ENCODE measurements at regions not wholly inside any gene's neighbourhood (a gene's known extent, or its start where the extent isn't known, plus 50 kb on each side); places are given as distances from the start of the nearest gene placed in this dataset.
"Not testable (repeated sequence)": the region's sequence is repeated elsewhere in the genome, so short reads cannot be mapped to it uniquely, and the experiment has no call there.

GRCh38 chr1:30476911-30477459, 246.4 kb downstream of the MATN1 start:
- DNase-seq: no peak

- DNase-seq: no peak
These were observed 246.9 kb downstream of the MATN1 start for GRCh38 chr1:30476476-30476875.

DNA sequence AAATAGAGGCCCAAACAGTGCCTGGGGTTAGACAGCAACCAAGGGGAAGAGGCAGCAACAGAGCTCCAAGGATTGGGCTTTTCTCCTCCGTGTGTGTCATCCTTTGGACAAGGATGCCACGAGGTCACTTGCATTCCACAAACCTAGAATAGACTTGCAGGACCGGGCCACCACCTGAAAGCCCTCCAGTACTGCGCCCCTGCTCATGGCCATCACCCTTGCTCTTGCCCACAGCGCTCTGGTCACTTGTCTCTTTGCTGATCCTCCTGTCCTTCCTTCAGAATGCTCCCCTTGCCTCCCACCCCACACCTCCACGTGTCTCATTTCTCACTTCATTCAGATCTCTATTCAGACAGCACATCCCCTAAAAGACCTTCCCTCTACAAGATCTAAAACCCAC, 247.4 kb downstream of the MATN1 start:
- DNase-seq: no peak

- no peak for DNase-seq
These were observed 248.2 kb downstream of the MATN1 start for GRCh38 chr1:30475201-30475600.

- DNase-seq: no peak
These were observed 248.6 kb downstream of the MATN1 start for GRCh38 chr1:30474818-30475200.

DNA sequence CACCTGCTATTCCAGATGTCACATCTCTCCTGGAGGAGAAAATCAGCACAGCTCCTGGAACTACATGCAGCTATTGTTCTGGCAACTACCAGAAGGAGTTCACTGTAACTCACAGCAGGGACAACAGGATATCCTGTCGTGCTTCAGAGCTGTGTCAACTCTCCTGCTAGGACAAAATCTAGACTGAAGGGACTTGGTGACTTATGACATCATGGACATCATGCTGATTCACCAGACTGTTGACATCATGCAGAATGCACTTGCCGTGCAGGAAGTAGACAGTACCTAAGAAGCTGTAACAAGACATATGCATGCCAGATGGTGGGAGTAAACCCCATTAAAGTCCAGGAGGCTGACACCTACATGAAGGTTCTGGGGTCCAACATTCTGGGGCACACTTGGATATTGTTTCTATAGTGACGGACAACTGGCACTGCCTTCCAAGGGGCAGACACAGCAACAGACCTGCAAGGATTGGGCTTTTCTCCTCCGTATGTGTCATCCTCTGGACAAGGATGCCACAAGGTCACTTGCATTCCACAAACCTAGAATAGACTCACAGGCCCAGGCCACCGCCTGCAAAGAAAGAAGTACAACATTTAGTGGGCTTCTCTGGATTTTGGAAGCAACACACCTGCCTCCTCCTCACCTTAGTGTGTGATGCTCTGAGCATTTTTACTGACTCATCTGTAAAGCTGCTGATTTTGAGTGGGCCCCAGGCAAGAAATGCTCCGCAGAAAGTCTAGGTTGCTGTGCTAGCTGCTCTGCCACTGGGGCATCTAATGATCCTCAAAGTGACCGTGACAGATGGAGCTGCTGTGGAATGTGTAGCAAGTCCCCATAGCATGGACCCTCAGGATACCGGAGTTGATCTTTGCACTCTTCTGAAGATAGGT, 249.2 kb downstream of the MATN1 start:
- DNase-seq: no peak

DNA sequence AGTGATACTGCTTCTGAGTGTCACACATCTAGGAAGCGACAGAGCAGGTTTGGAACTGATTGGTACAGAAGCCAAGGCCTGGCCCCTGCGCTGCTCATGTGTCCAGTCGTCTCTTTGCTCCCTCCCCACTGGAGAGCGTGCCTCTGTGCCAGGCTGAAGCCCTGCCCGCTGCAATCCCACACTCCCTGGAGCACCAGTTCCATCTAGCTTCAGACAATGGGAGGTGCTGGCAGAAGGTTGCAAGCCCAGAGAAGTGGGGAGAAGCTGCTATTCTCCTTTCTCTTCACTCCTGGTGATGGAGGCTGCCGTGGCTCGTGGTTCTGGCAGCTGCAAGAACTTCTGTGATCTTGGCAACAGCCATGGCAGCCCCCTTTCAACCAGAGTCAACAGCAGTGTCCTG, 250.9 kb downstream of the MATN1 start:
- DNase-seq: no peak

GRCh38 chr1:30472009-30472408, 251.4 kb downstream of the MATN1 start:
- DNase-seq: no peak

DNA sequence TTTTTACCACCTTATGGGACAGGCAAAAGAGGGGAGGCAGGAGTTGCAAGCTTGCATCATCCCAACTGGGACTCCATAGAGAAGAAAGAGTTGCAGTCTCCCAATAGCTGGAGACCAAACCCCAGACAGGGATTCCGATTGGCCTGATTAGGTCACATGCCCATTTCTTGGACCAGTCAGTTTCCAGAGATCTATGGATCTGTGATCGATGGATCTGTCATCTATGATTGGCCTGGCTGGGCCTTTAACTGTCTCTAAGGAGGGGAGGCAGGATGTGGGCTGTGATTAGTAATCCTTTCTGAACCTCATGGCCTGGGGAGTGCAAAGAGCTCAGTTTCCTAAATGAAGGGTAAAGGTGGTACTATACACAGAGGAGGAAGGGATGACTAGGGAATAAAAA, 252.1 kb downstream of the MATN1 start:
- DNase-seq: no peak

GRCh38 chr1:30469426-30469825, 254.0 kb downstream of the MATN1 start:
- no peak for DNase-seq

DNA sequence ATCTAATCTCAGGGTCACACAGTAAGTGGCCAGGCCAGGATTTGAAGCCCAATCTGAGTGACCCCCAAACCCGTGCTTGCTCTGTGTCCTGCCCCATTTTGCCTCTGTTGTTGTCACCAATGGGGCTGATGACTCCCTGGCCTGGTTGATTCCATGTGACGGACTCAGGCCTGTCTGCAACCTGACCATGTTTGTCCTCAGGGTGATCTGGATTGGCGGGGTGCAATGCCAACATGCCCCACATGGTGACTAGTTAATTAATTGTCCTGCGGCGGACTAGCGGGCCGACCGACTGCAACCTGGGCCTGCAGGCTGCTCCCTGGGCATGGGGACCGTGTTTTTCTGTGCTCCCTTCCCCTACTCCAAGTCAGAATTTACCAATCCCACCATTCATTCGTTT, 256.3 kb downstream of the MATN1 start:
- DNase-seq: no peak

DNA sequence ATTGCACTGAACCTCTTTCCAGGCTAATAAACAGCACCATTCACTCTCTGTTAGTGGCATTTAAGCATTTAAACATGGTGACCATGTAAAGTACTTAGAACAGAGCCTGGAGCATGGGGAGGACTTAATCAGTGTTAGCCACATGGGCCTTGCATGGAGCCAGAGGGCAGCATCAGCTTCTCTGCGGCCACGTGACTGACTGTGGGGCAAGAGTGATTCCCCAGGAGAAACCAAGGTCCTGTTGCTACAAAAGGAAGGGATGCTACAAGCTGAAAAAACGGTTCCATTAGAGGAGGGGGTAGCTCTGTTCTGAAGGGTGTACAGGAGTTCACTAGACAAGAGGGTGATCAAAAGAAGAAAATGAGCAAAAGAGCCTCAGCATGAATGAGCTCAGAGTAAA, 256.8 kb downstream of the MATN1 start:
- DNase-seq: no peak

DNA sequence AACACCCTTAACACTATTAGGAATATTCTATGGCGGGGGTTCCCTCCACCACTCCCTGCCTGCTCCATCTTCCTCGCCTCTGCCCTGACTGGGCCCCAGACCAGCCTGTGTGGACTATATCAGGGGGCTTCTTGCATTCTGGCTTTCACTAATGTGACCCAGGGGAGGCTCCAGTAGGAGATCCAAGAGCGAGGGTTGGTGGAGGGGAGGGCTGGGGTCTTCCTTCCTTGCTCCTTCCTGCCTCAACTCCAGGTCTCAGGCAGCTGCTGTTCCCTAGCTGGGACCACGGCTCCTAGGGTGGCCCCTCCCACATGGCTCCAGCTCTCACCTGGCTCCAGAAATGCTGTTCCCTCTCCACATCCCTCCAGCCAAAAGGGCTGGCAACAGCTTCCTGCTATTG, 257.4 kb downstream of the MATN1 start:
- no peak for DNase-seq

GRCh38 chr1:30465096-30465495, 258.3 kb downstream of the MATN1 start:
- no peak for DNase-seq

DNA sequence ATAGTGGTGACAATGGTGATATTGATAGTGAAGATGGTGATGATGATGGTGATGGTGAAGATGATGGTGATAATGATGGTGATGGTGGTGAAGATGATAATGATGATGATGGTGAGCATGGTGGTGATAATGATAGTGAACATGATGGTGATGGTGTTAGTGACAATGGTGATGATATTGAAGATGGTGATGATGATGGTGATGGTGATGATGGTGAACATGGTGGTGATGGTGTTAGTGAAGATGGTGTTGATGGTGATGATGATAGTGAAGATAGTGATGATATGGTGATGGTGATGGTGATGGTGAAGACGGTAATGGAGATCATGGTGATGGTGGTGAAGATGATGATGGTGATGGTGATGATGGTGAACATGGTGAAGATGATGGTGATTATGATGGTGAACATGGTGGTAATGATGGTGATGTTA, 259.2 kb downstream of the MATN1 start:
- no peak for DNase-seq

DNA sequence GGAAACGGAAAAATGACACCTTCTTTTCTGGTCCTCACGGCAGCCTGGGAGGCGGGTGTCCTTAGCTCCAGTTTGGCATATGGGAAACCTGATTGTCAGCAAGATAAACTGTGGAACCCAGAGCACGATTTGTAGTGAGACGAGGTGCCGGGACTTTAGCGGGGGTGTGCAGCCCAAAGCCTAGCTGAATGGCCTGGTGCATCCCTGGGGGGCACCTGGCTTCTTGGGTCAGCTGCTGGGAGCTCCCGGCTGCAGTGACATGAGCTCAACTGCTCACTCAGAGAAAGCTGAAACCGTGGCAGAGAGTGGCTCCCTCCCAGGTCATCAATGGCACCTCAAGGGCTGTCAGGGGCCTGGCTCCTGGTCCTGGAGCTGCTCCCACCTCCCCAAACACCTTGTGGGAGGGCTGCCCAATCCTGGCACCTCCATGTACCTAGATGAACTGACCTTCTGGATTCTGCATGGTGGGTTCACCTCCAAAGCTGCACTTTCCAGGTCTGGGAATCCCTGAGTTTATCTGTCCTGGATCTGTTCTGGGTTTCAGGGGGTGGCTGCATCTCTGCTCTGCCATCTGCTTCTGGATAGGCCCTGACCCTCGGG, 260.5 kb downstream of the MATN1 start:
- DNase-seq: no peak

GRCh38 chr1:30462166-30462565, 261.2 kb downstream of the MATN1 start:
- no peak for DNase-seq

DNA sequence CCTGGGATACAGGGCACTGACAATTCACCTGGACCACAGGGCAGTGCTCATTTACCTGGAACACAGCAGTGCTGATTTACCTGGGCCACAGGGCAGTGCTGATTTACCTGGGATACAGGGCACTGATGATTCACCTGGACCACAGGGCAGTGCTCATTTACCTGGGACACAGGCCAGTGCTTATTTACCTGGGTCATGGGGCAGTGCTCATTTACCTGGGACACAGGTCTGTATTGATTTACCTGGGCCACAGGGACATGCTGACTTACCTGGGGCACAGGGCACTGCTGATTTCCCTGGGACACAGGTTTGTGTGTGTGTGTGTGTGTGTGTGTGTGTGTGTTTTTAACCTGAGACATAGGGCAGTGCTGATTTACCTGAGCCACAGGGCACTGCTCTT, 261.7 kb downstream of the MATN1 start:
- no peak for DNase-seq

DNA sequence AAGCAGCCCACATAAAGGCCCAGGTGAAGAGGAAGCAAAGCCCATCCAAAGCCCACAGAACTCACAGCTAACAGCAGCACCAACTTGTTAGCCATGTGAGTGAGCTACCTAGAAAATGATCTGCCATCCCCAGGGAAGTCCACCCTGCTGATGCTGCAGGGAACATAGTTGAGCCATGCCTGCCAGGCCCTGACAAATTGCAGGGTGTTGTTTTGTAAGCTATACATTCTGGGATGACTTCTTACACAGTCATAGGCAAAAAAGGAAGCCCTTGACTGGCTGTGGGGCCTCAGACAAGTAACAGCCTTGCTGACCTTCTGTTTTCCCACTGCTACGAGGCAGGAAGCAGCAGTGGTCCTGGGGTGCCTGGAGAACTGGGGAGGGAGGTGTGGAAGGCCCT, 262.7 kb downstream of the MATN1 start:
- no peak for DNase-seq

- not testable (repeated sequence) for DNase-seq
These were observed 264.5 kb downstream of the MATN1 start for GRCh38 chr1:30458730-30459485.

- DNase-seq: no peak
These were observed 270.5 kb downstream of the MATN1 start for GRCh38 chr1:30452925-30453324.

- no peak for DNase-seq
These were observed 271.2 kb downstream of the MATN1 start for GRCh38 chr1:30452170-30452569.

DNA sequence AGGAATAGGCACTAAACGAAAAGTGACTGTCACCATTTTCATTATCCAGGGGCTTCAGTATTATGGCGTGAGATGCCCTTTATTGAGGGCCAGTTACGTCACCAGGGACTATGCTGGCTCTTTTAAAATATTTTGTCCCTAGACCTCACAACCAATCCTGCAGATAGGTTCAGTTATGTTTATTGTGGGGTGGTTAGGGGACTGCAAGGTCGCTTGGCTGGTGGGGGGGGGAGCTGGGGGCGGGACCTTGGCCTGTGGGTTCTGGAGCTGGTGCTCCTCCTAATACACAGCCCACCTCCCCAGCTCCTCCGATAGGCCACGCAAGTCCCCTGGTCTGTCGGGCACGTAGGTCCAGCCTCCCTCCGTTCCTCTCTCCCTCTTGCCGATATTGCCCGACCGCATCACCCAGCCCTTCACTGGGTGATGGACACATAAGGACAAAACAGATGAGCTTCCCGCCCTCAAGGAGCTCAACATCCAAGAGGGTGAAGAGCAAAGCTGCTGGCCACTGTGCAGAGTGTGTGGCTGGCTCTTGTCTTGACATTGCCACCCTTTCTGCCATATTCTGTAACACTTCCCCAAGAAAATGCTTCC, 271.8 kb downstream of the MATN1 start:
- no peak for DNase-seq

All from central memory CD4-positive, alpha-beta T cell (primary cell).